GM23248 (cell line): ENCODE measurements at regions not wholly inside any gene's neighbourhood (a gene's known extent, or its start where the extent isn't known, plus 50 kb on each side); places are given as distances from the start of the nearest gene placed in this dataset.

Source experiments
- EZH2 ChIP-seq: fragments of 200-600 bp; sonication (generic); IDR thresholded peaks from 2 replicates; pipeline ENCODE4 v1.6.1; 2018; ENCODE audit warnings: antibody characterized with exemption, mild to moderate bottlenecking; ENCODE audit not compliant: insufficient read depth, poor library complexity, severe bottlenecking
- EZH2phosphoT487 ChIP-seq: fragments of 200-600 bp; sonication (generic); IDR thresholded peaks from 2 replicates; pipeline ENCODE4 v1.6.1; 2018; ENCODE audit warnings: antibody characterized with exemption, moderate library complexity, mild to moderate bottlenecking, low read depth; ENCODE audit not compliant: insufficient read depth

- no peak for TF ChIP-seq EZH2phosphoT487
- no peak for TF ChIP-seq EZH2
Observed at GRCh38 chr14:71324767-71325272, 417.6 kb downstream of the PCNX1 start.
